GM21381 (cell line): ENCODE measurements at regions not wholly inside any gene's neighbourhood (a gene's known extent, or its start where the extent isn't known, plus 50 kb on each side); places are given as distances from the start of the nearest gene placed in this dataset.

Source experiments
- ATAC-seq: cut with Tn5 transposase; IDR thresholded peaks from one replicate; pipeline ENCODE4 v1.9.1; 2021; ENCODE audit warnings: mild to moderate bottlenecking, moderate library complexity; ENCODE audit not compliant: unreplicated experiment

- ATAC-seq: no peak
These were observed 58.9 kb upstream of the IFNGR1 start for GRCh38 chr6:137277971-137278637.

- no peak for ATAC-seq
These were observed 53.2 kb upstream of the IFNGR1 start for GRCh38 chr6:137272403-137272802.

- ATAC-seq: no peak
These were observed 52.3 kb upstream of the IFNGR1 start for GRCh38 chr6:137271245-137272183.

- no peak for ATAC-seq
These were observed 50.6 kb upstream of the IFNGR1 start for GRCh38 chr6:137269803-137270202.

- no peak for ATAC-seq
These were observed 50.2 kb upstream of the IFNGR1 start for GRCh38 chr6:137269347-137269746.
